Left ventricle myocardium inferior (tissue), 1 donor: ENCODE measurements at regions not wholly inside any gene's neighbourhood (a gene's known extent, or its start where the extent isn't known, plus 50 kb on each side); places are given as distances from the start of the nearest gene placed in this dataset.
A peak's percentile ranks its signal among the peaks of the same experiment; 100 is the strongest.

Experiments used
- DNase-seq: peaks from one replicate; pipeline ENCODE4 v3.0.0-alpha.2; 2020
- H3K27ac ChIP-seq: fragments of 200-600 bp; replicated peaks from 2 replicates; pipeline ENCODE4 v1.8.0; 2021
- H3K27me3 ChIP-seq: fragments of 200-600 bp; 2 replicates; pipeline ENCODE4 v1.8.0; 2021; ENCODE audit warnings: low read depth
- H3K36me3 ChIP-seq: fragments of 200-600 bp; 2 replicates; pipeline ENCODE4 v1.8.0; 2021
- H3K4me1 ChIP-seq: fragments of 200-600 bp; 2 replicates; pipeline ENCODE4 v1.8.0; 2021
- H3K4me3 ChIP-seq: fragments of 200-600 bp; 2 replicates; pipeline ENCODE4 v1.8.0; 2021; ENCODE audit warnings: mild to moderate bottlenecking, moderate library complexity
- H3K9me3 ChIP-seq: fragments of 200-600 bp; replicated peaks from 2 replicates; pipeline ENCODE4 v1.8.0; 2021
- intact Hi-C: fragments of 100-400 bp; cut with micrococcal nuclease; formaldehyde crosslinking; loops from one replicate; pipeline ENCODE4 v1.11.0; 2022
- TF ChIP-seq, protein P1 (sequence below): fragments of 200-600 bp; IDR thresholded peaks from 2 replicates; pipeline ENCODE4 v1.8.0; 2021; ENCODE audit warnings: antibody characterized with exemption, mild to moderate bottlenecking, borderline replicate concordance
- donor health status: DM: no; HTN: yes; CAD: no; lungs with severe emphysema.

DNA sequence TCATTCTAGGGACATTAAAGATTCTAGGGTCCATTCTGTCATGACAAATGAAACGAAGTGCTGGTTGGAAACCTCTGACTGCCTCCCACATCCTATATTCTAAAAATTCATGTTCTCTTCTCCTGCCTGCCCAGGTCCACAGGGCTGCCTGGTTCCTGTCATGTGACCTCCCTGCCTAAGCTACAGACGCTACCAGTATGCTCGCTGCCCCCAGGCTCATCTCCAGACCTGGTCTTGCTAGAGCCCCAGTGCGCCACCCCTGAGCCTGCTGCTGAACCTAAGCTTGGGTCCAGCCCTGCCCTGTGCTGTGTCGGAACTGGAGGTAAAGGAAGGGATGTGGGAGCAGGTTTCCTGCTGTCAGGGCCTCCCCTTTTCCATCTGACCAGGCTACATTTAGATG is 231.6 kb upstream of the CDH5 start:
- Histone ChIP-seq H3K9me3 (no peaks in the 10 kb centered on the region), H3K4me3 (no peak overlapping the region), H3K27me3 (no peaks in the 10 kb centered on the region), H3K27ac (peak overlapping the region; percentile 74), H3K36me3 (no peaks in the 10 kb centered on the region), H3K4me1 (peaks cover 17% of the 10 kb centered on the region)
- DNase-seq: no peak
- intact Hi-C loops: no loop called here
- TF ChIP-seq, protein P1, sequence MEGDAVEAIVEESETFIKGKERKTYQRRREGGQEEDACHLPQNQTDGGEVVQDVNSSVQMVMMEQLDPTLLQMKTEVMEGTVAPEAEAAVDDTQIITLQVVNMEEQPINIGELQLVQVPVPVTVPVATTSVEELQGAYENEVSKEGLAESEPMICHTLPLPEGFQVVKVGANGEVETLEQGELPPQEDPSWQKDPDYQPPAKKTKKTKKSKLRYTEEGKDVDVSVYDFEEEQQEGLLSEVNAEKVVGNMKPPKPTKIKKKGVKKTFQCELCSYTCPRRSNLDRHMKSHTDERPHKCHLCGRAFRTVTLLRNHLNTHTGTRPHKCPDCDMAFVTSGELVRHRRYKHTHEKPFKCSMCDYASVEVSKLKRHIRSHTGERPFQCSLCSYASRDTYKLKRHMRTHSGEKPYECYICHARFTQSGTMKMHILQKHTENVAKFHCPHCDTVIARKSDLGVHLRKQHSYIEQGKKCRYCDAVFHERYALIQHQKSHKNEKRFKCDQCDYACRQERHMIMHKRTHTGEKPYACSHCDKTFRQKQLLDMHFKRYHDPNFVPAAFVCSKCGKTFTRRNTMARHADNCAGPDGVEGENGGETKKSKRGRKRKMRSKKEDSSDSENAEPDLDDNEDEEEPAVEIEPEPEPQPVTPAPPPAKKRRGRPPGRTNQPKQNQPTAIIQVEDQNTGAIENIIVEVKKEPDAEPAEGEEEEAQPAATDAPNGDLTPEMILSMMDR: no peak

DNA sequence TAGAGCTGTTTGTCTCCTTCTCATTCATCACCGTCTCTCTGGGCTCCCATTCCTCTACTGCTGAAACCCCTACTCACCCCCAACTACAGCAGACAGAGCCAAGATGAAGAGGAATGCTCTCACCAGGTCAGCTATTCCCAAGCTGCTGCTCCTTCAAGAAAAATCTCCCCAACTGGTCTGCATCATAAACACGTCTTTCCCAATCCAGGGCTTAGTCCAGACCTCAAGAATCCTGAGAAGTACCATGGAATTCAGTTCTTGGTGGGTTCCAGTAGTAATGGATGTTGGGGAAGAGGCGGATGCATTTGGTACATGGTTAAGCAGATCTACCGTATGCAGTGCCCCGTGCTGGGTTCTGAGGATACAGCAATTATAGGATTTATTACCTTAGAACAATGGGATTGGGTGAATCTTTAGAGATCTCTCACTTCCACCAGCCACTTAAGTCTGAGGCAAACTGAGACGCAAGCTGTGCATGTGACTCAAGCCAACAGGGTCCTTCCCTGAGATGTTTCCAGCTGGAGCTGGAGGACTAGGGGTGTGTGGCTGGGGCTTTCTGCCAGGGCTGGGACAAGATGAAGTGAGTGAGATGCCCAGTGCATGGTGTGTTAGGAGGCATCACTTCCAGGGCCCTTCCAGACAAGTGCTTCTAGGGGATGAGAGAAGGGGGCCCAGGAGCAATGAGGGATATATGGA is 232.7 kb upstream of the CDH5 start:
- Histone ChIP-seq H3K27ac (no peak overlapping the region), H3K4me3 (no peak overlapping the region), H3K9me3 (no peaks in the 10 kb centered on the region), H3K4me1 (peaks cover 17% of the 10 kb centered on the region), H3K27me3 (peaks cover under 1% of the 10 kb centered on the region), H3K36me3 (no peaks in the 10 kb centered on the region)
- intact Hi-C loops: no loop called here
- TF ChIP-seq, protein P1: no peak
- no peak for DNase-seq

DNA sequence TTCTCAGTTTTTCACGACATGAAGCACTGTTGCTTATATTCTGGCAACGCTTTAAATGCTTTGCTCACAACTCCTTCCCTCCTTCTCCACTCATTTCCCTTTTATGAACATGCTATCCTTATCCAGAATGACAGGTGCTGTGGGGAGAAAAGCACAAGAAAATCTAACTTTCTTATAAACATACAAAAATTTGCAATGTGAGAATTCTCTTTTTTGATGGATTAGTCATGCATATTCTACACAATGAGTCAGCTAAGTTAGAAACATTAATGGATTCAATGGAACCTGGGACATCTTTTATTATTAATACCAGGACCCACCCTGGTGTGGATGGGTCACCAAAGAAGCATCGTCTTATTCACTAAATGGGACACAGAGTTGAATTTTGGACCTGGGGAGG is 234.6 kb upstream of the CDH5 start:
- no peaks in the 10 kb centered on the region for H3K9me3 ChIP-seq
- intact Hi-C loops: no loop called here
- no peak for DNase-seq
- no peaks in the 10 kb centered on the region for H3K36me3 ChIP-seq
- H3K4me1 ChIP-seq: peaks cover 30% of the 10 kb centered on the region
- no peak overlapping the region for H3K4me3 ChIP-seq
- TF ChIP-seq, protein P1: no peak
- no peak overlapping the region for H3K27ac ChIP-seq
- peaks cover 19% of the 10 kb centered on the region for H3K27me3 ChIP-seq

DNA sequence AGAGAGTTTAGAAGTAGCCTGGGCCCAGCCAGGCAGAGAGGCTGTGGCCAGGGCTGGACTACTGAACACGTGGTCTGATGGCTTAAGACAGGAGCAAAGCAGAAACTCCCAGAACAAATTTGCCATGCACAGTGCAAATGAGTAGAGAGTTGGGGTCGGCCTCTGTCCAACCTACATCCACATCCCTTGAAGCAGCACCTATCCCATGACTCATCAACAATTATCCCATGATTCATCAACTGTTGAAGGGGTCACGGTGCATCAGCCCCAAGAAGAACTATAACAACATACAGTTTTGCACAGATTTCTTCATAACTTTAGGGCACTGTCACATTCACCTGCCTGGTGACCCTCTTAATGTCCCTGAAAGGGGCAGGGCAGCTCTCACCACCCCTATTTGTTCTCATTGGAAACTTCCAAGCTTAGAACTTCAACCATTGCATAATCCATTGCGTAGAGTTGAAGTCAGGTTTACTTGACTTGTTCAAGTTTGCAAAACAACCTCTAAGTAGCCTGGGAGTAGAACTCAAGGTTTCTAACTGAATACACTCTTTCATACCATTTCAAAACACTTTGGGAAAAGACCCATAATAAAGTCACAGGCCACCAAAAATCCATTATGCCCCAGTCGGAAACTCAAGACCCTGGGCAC is 235.2 kb upstream of the CDH5 start:
- no peaks in the 10 kb centered on the region for H3K36me3 ChIP-seq
- H3K4me1 ChIP-seq: peaks cover 30% of the 10 kb centered on the region
- no peak for DNase-seq
- H3K27ac ChIP-seq: no peak overlapping the region
- no peaks in the 10 kb centered on the region for H3K9me3 ChIP-seq
- intact Hi-C loops: no loop called here
- H3K4me3 ChIP-seq: no peak overlapping the region
- TF ChIP-seq, protein P1: no peak
- peaks cover 25% of the 10 kb centered on the region for H3K27me3 ChIP-seq

DNA sequence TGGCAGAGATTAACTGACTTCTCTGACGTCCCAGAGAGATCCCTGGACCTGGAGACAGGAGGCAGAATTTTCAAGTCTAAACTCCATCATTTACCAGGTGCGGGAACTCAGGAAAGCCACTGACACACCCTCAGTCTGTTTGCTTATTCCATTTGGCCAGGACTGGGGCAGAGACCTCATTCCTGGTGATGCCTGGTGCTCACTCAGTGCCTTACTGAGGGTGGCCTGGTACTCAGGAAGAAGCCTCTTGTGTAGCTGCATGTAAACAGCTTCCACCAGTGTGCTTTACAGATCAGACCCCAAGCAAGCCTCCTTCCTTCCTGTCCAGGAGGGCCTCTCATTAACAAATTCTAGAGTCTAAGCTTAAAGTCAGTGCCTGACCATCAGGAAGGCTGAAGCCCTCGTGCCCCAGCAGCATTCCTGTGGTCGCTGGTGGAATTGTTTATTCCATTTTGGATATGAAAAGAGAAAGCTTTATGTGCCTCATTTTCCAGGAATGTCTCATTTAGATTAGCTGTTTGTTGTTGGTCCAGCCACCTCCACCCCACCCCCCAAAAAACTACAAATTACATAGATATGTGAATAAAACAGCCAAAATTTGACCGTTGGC is 236.1 kb upstream of the CDH5 start:
- Histone ChIP-seq H3K36me3 (no peaks in the 10 kb centered on the region), H3K27me3 (peaks cover 33% of the 10 kb centered on the region), H3K27ac (no peak overlapping the region), H3K9me3 (no peaks in the 10 kb centered on the region), H3K4me1 (peaks cover 23% of the 10 kb centered on the region), H3K4me3 (no peak overlapping the region)
- intact Hi-C loops: no loop called here
- DNase-seq: no peak
- TF ChIP-seq, protein P1: no peak
